EH (cell line): ENCODE measurements at regions not wholly inside any gene's neighbourhood (a gene's known extent, or its start where the extent isn't known, plus 50 kb on each side); places are given as distances from the start of the nearest gene placed in this dataset.

Experiments
- DNase-seq: peaks from one replicate; pipeline ENCODE4 v3.0.0-alpha.2; 2015; ENCODE audit warnings: low read depth

- peak; percentile 100 for DNase-seq
Measured at GRCh38 chr1:59150577-59151386, 146.1 kb upstream of the FGGY start.

DNA sequence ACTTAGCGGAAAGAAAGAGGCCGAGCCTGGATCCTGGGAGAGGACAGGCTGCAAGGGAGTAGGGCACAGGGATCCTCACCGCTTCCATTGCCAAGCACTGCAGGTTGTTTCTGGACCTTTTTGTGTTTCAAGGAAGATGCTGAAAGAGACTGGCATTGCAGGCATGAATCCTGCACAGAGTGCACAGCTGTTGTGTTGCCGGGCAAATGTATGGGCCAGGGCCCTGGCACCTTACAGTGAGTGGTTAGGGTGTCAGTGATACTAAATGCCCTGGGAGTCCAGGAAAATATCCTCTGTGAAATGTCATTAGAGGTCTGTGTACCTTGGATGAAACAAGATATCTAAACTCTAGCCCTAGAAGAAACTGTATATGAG, 145.5 kb upstream of the FGGY start:
- no peak for DNase-seq

DNA sequence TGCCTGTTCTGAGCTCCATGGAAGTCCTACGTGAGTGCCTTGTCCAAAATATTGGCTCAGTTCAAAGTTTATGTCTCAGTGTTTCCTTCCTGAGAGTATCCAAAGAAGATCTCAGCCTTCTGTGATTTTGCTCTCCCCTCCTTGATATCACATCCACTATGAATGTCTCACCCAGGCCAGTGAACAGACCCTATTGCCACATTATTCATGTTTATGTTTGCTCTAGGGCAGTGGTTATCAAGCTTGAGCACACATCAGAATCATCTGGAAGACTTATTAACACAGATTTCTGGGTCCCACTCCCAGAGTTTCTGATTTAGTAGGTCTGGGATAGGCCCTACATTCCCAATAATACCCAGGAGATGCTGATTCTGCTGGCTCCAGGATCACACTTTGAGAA, 145.0 kb upstream of the FGGY start:
- peak; percentile 29 for DNase-seq

GRCh38 chr1:59152511-59152910, 144.4 kb upstream of the FGGY start:
- no peak for DNase-seq

- DNase-seq, result peak; percentile 64
Measured at GRCh38 chr1:59154401-59154800, 142.5 kb upstream of the FGGY start.

DNA sequence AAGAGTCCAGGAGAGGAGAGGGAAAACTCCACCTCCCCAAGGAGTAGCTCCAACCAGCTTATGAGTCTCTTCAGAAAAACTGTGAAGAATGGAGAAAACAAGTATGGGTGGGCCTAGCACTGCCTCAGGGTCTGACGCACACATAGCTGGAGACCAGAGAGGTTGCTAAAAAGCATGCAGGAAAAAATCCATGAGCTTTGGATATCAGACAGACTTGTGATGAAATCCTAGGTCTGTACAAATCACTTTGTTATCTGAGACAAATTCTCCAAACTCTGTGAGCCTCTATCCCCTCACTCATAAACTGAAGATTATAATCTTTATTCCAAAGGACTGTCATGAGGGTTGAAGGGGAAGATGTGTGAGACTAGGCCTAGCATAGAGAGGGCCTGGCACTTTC, 141.5 kb upstream of the FGGY start:
- peak; percentile 22 for DNase-seq

GRCh38 chr1:59156051-59156450, 140.8 kb upstream of the FGGY start:
- peak; percentile 39 for DNase-seq

DNA sequence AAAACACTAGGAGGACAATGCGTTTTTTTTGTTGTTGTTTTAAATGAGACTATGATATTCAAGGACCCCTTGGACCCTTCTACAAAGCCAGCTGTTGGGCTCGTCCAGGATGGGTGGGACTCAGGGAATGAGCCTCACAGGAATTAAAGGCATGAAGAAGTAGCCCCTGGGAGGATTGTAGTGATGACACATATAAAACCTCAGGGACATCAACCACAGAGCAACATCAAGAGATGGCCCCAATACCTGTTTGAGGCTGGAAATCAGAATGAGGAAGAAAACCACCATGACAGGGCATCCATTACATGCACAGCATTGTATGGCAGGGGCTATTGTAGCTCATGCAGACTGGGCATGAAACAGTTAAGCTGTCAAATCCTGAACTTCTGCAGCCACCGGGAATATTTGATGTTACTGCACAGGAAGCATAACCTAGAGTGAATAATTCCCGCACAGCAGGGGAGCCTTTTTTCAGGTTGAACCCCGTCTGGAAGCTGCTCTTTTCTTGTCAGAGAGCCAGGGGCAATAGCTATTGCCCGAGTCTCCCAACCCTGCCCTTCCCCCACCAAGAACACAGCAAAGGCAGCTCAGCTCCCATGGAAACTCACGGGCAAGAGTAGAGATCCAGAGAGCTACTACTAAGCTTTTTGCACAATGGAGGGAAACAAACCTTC, 140.2 kb upstream of the FGGY start:
- DNase-seq, result peak; percentile 64

DNA sequence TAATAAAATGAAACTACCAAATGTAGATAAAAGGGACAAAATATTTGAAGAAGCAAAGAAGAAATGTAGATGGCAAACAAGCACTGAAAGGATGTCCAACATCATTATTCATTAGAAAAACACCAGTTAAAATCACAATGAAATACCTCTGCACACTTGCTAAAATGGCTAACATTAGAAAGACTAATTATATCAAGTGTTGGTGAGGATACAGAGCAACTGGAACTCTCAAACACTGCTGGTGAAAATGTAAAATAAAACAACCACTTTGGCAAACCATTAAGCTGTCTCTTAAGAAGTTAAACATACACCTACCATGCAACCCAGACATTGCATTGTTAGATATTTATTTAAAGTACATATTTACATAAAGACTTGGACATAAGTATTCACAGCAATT, 138.6 kb upstream of the FGGY start:
- DNase-seq, result no peak

GRCh38 chr1:59159557-59160203, 137.2 kb upstream of the FGGY start:
- no peak for DNase-seq

DNA sequence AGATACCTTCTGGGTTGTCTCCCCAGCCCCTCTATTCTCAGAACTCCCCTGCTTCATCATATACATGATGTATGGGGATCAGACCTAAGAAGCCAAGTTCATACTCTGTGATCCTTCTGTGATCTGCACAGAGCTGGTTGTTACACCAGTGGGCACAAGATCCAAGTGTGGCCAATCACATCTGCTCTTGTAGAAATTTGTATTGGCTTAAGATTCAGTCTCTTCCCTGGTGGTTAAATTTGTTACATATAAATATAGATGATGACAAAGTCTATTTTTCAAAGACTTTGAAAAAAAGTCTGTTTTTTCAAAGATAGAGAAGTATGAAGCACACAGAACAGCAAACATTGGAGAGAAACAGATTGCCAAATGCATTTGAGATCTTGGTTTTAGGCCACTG, 135.8 kb upstream of the FGGY start:
- DNase-seq, result no peak

GRCh38 chr1:59162665-59163064, 134.2 kb upstream of the FGGY start:
- DNase-seq, result peak; percentile 30

GRCh38 chr1:59163268-59164092, 133.4 kb upstream of the FGGY start:
- DNase-seq, result peak; percentile 92

DNA sequence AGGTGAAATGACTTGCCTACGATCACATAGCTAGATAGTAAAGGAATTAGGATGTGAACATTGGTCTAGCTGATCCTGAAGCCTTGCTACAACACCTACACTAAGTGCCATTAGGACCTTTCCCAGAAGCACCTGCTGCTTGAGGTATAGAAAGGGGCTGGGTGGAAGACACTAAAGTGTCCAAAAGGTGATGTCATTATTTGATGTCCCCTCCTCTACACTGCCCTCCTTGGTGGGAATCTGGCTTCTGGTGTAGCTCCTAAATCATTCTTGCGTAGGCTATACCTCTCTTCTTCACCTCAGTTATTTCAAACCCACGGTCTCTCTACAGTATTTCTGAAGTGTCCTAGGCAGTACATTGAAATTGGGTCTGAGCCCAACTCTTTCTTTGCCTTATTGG, 132.5 kb upstream of the FGGY start:
- DNase-seq, result no peak

- no peak for DNase-seq
Measured at GRCh38 chr1:59165353-59165752, 131.5 kb upstream of the FGGY start.

- DNase-seq, result no peak
Measured at GRCh38 chr1:59169703-59170102, 127.2 kb upstream of the FGGY start.

DNA sequence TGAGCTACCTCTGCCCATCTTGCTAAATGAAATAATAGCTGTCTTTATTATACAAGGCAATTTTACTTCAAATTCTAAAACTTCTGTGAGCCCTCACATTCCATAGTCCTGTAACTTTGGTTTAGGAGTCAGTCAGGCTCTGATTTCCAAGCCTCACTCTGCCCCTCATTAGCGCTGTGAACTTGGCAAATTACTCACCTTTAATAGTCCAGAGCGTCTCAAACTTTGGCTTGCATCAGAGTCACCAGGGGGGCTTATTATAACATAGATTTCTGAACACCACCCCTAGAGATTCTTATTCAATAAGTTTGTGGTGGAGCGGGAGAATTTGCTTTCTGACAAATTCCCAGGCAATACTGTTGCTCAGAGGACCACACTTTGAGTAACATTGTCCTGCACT, 126.2 kb upstream of the FGGY start:
- no peak for DNase-seq

GRCh38 chr1:59171788-59172187, 125.1 kb upstream of the FGGY start:
- no peak for DNase-seq

DNA sequence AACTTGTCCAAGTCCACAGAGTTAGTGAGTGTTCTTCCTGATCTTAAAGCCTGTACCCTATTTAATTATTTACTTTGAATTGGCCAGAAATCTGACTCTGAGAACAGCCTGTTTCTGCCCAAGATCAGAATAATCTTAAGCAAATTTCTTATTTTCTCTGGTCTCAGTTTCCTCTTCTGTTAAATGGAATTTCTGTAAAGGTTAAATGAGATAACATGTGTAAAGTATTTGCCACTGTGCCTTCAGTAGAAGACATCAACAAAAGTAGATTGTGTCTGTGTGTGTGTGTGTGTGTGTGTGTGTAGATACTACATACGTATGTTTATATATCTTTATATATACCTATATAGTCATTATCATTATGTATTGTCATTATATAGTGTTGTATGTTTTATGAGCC, 124.2 kb upstream of the FGGY start:
- no peak for DNase-seq

- DNase-seq, result peak; percentile 87
Measured at GRCh38 chr1:59173721-59174120, 123.2 kb upstream of the FGGY start.

GRCh38 chr1:59176471-59176870, 120.4 kb upstream of the FGGY start:
- no peak for DNase-seq

DNA sequence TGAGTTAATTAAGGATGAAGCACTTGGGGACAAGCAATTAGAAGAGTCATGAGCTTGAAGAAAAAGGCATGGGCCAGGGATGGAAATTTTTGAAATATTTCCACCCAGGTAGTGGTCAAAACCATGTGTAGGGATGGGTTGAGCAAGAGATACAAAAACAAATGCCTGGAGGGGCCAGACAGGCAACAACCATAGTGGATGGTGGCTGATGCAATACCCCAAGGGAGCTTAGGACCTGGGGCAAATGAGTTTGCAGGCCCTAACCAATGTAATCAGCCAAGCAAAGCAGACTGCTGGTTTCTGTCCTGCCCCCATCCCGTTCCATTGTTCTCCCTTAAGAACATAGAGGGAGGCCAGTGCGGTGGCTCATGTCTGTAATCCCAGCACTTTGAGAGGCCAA, 119.1 kb upstream of the FGGY start:
- DNase-seq, result no peak
